Stomach (tissue), 8 donors: ENCODE measurements at regions not wholly inside any gene's neighbourhood (a gene's known extent, or its start where the extent isn't known, plus 50 kb on each side); places are given as distances from the start of the nearest gene placed in this dataset.

Source experiments
- DNase-seq, 2 donors: peaks; one replicate each; pipeline versions ENCODE4 v3.0.0 to v3.0.0-alpha.2; 2013 to 2019
- H3K27ac ChIP-seq, 5 donors: fragments of 200-600 bp in 4 of 5; sonication (generic) in 4 of 5; one replicate each; pipeline ENCODE4 v1.5.1; 2013 to 2019; ENCODE audit warnings: mild to moderate bottlenecking in 1 of 5, moderate library complexity in 1 of 5
- H3K27me3 ChIP-seq, 3 donors: fragments of 200-600 bp; sonication (generic); one replicate each; pipeline ENCODE4 v1.5.1; 2017 to 2019; ENCODE audit warnings: mixed run types in 1 of 3
- H3K36me3 ChIP-seq, 4 donors: fragments of 200-600 bp; sonication (generic); 1 replicate in 3 of 4; 2 replicates in 1 of 4; pipeline ENCODE4 v1.5.1; 2016 to 2019
- H3K4me1 ChIP-seq, 4 donors: fragments of 200-600 bp; sonication (generic); one replicate each; pipeline ENCODE4 v1.5.1; 2016 to 2019
- H3K4me3 ChIP-seq, 4 donors: fragments of 200-600 bp; sonication (generic) in 3 of 4; one replicate each; pipeline ENCODE4 v1.5.1; 2016 to 2019; ENCODE audit warnings: mild to moderate bottlenecking in 1 of 4
- H3K9me3 ChIP-seq, 4 donors: fragments of 200-600 bp; sonication (generic); one replicate each; pipeline ENCODE4 v1.5.1; 2016 to 2019
- EP300 ChIP-seq: sonication (generic); formaldehyde crosslinking; IDR thresholded peaks from one replicate; pipeline ENCODE4 v1.6.1; 2017; ENCODE audit warnings: antibody characterized with exemption
- POLR2A ChIP-seq, 4 donors: fragments of 450-650 bp; IDR thresholded peaks; one replicate each; pipeline ENCODE4 v1.6.1; 2016; ENCODE audit warnings: antibody characterized with exemption in 4 of 4, control low read depth in 2 of 4, mild to moderate bottlenecking in 1 of 4, moderate library complexity in 1 of 4
- POLR2AphosphoS5 ChIP-seq, 3 donors: sonication (generic); formaldehyde crosslinking; IDR thresholded peaks; one replicate each; pipeline ENCODE4 v1.6.1; 2016; ENCODE audit warnings: antibody characterized with exemption in 3 of 3
- whole genome bisulfite sequencing, 5 donors: extraction: QIAGEN DNeasy Blood & Tissue Kit in 3 of 5; methylation state at CpG; one replicate each; pipeline versions ENCODE4 v1.1.5 to v1.1.7; 2013 to 2018; 5-methylcytosine and 5-hydroxymethylcytosine counted together
- intact Hi-C: fragments of 100-400 bp; cut with DNase I; formaldehyde crosslinking; loops from one replicate; pipeline ENCODE4 v1.15.1; 2023; ENCODE audit warnings: low total_unique reads
- TF ChIP-seq, protein P1 (sequence below), 7 experiments: fragments of 450-650 bp in 4 of 7; fragments of 200-600 bp in 3 of 7; sonication (generic) in 3 of 7; IDR thresholded peaks; one replicate each; pipeline ENCODE4 v1.5.1; 2016 to 2019; ENCODE audit warnings: antibody characterized with exemption in 7 of 7, control low read depth in 2 of 7, mild to moderate bottlenecking in 1 of 7
- donor health status: healthy with polysubstance abuse.
- donor health status: Bipolar disorder and iron deficiency.
- donor health status: healthy.

DNA sequence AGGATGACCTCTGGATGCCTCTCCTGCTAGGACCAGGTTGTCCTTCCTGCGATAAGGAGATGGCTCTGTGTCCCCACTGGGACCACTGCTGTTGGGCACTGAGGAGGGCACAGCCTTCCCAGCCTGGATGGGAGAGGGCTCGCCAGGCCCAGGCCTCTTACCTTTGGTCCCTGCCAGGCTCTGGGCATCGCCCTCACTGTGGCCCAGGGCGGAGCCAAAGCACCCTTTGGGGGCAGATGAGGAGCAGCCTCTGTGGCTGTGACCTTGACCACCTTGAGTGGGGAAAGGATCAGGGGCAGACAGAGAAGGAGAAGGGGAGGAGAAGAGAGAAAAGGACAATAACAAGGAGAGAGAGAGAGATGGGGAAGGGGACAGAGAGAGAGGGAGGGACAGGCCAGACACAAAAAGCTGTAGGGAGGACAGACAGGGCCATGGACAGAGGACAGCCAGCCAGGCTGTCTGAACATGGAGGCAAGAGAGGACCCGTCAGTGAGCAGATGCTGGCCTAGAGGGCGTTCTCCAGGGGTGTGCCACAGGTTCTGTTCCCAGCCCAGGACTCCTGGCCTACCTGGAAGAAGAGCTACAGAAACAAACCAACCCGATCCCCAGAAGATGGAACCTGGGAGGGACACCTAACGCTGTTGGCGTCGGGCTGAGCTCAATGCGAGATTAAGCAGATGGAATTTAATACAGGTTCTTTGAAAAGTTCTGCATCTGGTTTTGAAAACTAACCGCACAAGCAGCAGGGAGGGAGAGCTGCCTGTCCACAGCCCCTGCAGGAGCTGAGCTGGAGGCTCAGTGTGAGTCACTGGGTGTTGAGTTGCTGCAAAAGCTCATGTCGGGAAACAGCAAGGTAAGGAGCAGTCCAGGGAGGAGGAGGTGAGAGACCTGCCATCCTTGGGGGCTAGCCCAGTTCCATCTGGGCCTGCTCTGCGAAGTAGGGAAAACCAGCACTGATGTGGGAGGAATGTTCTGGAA is 262.1 kb downstream of the PTPRU start:
- intact Hi-C loops: no loop called here
- no peaks in the 10 kb centered on the region for H3K36me3 ChIP-seq
- H3K4me3 ChIP-seq: no peak overlapping the region
- no peak overlapping the region for H3K27ac ChIP-seq
- peaks cover 0 to 44% (median 6%) of the 10 kb centered on the region in 3 donors for H3K27me3 ChIP-seq
- H3K4me1 ChIP-seq: peaks cover 0 to 3% (median under 1%) of the 10 kb centered on the region in 4 donors
- H3K9me3 ChIP-seq: peaks cover 0 to 25% (median 22%) of the 10 kb centered on the region in 4 donors
- WGBS, 5 donors: 78 to 79% (median 78%) methylated on average over 13 to 14 of the region's 14 CpGs
- peak in 1 of 2 donors; percentile 11 for DNase-seq
- TF ChIP-seq EP300 (no peak), POLR2A (IDR thresholded peaks at IDR 0.05) (no peak), POLR2AphosphoS5 (IDR thresholded peaks at IDR 0.05) (no peak)
- TF ChIP-seq, protein P1, sequence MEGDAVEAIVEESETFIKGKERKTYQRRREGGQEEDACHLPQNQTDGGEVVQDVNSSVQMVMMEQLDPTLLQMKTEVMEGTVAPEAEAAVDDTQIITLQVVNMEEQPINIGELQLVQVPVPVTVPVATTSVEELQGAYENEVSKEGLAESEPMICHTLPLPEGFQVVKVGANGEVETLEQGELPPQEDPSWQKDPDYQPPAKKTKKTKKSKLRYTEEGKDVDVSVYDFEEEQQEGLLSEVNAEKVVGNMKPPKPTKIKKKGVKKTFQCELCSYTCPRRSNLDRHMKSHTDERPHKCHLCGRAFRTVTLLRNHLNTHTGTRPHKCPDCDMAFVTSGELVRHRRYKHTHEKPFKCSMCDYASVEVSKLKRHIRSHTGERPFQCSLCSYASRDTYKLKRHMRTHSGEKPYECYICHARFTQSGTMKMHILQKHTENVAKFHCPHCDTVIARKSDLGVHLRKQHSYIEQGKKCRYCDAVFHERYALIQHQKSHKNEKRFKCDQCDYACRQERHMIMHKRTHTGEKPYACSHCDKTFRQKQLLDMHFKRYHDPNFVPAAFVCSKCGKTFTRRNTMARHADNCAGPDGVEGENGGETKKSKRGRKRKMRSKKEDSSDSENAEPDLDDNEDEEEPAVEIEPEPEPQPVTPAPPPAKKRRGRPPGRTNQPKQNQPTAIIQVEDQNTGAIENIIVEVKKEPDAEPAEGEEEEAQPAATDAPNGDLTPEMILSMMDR (IDR thresholded peaks at IDR 0.05): no peak

DNA sequence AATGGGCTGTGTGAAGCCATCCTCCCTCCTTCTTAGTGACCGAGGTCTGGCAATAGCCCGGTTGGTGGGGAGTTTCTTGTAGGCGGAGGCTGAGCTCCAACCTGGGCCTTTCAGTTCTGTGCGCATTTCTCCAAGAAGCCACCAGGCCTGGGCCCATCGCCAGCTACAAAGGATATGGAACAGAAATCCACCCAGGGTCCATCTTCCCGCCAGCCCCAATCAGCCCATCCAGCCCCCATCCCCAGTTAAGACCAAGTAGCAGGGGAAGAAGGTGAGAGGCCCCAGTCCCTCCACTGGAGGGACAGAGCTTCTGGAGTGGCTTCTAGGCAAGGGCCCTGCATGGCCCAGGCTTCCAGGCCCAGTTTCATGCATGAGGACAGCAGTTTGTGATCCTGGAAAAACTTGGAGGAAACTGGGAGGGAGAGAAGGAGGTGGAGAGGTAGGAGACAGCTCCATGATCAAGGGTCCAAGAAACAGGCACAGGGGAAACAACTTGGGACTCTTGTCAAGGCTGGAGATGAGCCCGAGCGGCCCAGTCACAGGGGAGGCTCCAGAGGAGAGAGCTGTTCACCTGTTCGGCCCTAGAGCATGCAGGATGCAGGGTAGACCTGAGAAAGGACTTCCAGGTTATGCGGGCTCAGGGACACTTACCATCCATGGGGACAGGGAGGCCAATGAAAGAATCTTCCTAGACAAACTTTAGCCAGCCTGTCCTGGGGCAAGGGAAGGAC is 261.2 kb downstream of the PTPRU start:
- DNase-seq: peak in 1 of 2 donors; percentile 1
- no peak overlapping the region for H3K27ac ChIP-seq
- H3K4me3 ChIP-seq: no peak overlapping the region
- H3K9me3 ChIP-seq: peaks cover 0 to 25% (median 22%) of the 10 kb centered on the region in 4 donors
- no peaks in the 10 kb centered on the region for H3K4me1 ChIP-seq
- intact Hi-C loops: no loop called here
- TF ChIP-seq, protein P1 (IDR thresholded peaks at IDR 0.05): no peak
- TF ChIP-seq EP300: no peak
- no peak for TF ChIP-seq POLR2A (IDR thresholded peaks at IDR 0.05)
- TF ChIP-seq POLR2AphosphoS5 (IDR thresholded peaks at IDR 0.05): no peak
- 84 to 92% (median 91%) methylated on average over 10 of the region's 10 CpGs for WGBS, 5 donors
- H3K27me3 ChIP-seq: peaks cover 0 to 44% (median 6%) of the 10 kb centered on the region in 3 donors
- no peaks in the 10 kb centered on the region for H3K36me3 ChIP-seq

DNA sequence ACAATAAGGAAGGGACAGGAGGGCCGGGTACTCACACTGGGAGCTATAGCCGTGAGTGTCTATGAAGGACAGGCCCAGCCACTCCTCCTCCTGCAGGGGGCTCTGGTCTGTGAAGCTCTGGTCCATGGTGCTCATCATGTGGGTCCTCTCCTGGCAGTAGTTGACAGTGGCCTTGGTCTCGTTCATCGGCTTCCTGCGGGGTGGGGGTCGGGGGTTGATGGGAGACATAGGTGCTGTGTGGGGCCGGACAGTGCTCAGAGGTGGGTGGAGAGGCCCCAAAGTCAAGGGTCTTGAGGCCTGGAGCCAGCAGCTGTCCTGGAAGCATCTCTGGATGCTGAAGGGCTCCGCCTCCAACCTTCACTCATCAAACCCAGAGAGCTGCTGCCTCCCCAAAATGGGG is 260.4 kb downstream of the PTPRU start:
- intact Hi-C loops: no loop called here
- Histone ChIP-seq H3K27ac (no peak overlapping the region), H3K9me3 (peaks cover 0 to 25% (median 22%) of the 10 kb centered on the region in 4 donors), H3K36me3 (no peaks in the 10 kb centered on the region), H3K4me3 (no peak overlapping the region), H3K4me1 (no peaks in the 10 kb centered on the region), H3K27me3 (peaks cover 0 to 48% (median 6%) of the 10 kb centered on the region in 3 donors)
- DNase-seq: no peak
- 83 to 100% (median 89%) methylated on average over 2 to 8 of the region's 8 CpGs for WGBS, 5 donors
- TF ChIP-seq EP300: no peak
- TF ChIP-seq POLR2AphosphoS5 (IDR thresholded peaks at IDR 0.05): no peak
- TF ChIP-seq, protein P1 (IDR thresholded peaks at IDR 0.05): no peak
- no peak for TF ChIP-seq POLR2A (IDR thresholded peaks at IDR 0.05)

DNA sequence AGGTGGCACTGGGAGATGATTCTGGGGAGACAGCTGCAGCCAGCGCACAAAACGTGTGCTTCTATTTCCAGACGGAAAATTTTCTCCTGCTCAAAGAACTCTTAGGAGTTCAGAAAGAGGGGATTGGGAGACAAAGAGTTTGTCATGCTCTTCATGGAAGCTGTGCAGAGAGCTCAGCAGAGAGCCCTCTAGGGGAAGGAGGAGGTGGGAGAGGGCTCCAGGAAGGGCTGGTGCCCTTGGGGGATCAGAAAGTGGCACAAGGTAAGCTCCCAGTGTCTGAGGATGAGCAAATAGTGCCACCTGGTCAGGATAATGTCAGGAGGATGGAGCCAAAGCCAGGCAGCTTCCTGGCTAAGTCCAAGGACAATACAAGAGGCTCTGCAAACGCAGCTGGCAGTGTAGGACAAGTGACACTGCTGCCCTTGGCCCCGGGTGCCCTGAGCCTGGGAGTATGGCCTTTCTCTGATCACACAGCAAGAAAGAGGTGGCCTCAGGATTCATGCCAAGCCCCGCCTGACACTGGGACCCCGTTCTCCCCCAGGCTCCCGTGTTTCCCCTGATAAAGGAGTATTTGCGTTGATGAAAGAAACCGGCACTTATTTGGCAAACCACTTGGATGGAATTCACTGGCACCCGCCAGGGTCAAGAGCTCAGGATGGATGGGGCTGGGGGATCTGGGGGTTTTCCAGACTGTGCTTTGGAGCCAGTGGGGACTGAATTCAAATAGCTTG is 254.0 kb downstream of the PTPRU start:
- Histone ChIP-seq H3K4me3 (no peak overlapping the region), H3K27me3 (peaks cover 0 to 30% (median 5%) of the 10 kb centered on the region in 3 donors), H3K36me3 (no peaks in the 10 kb centered on the region), H3K9me3 (peaks cover 0 to 5% (median 4%) of the 10 kb centered on the region in 4 donors), H3K27ac (no peak overlapping the region), H3K4me1 (no peaks in the 10 kb centered on the region)
- TF ChIP-seq POLR2AphosphoS5 (IDR thresholded peaks at IDR 0.05) (no peak), POLR2A (IDR thresholded peaks at IDR 0.05) (no peak), EP300 (no peak)
- TF ChIP-seq, protein P1 (IDR thresholded peaks at IDR 0.05): no peak
- WGBS, 5 donors: 31 to 48% (median 46%) methylated on average over 10 to 11 of the region's 11 CpGs
- intact Hi-C loops: no loop called here
- no peak for DNase-seq
